ENCODE measurements at regions not wholly inside any gene's neighbourhood (a gene's known extent, or its start where the extent isn't known, plus 50 kb on each side); places are given as distances from the start of the nearest gene placed in this dataset.

- no peaks in the 10 kb centered on the region for H3K4me1 Mint-ChIP-seq
- H3K9me3 Mint-ChIP-seq: no peaks in the 10 kb centered on the region
- DNase-seq (ENCODE audit: low spot score) (no peak), ATAC-seq (no peak)
- TF ChIP-seq NFE2L1 (CRISPR knock-in tag; IDR thresholded peaks at IDR 0.05) (no peak), ARID4B (CRISPR knock-in tag; IDR thresholded peaks at IDR 0.05; ENCODE audit: borderline replicate concordance) (no peak), TEAD1 (CRISPR knock-in tag; IDR thresholded peaks at IDR 0.05) (no peak), ZBTB21 (CRISPR knock-in tag; IDR thresholded peaks at IDR 0.05; ENCODE audit: borderline replicate concordance) (no peak), TCF7 (CRISPR knock-in tag; IDR thresholded peaks at IDR 0.05; ENCODE audit: low read depth) (no peak), RELA (CRISPR knock-in tag; IDR thresholded peaks at IDR 0.05; ENCODE audit: borderline replicate concordance) (no peak), NFATC4 (CRISPR knock-in tag; IDR thresholded peaks at IDR 0.05) (no peak), MLX (CRISPR knock-in tag; IDR thresholded peaks at IDR 0.05) (no peak), CBFB (CRISPR knock-in tag; IDR thresholded peaks at IDR 0.05; ENCODE audit: low read depth) (no peak), AFF4 (CRISPR knock-in tag; IDR thresholded peaks at IDR 0.05; ENCODE audit: borderline replicate concordance) (no peak), ZNF232 (CRISPR knock-in tag; IDR thresholded peaks at IDR 0.05) (no peak), E2F5 (CRISPR knock-in tag; IDR thresholded peaks at IDR 0.05) (no peak), FOXP4 (CRISPR knock-in tag; IDR thresholded peaks at IDR 0.05) (no peak), USF1 (CRISPR knock-in tag; IDR thresholded peaks at IDR 0.05) (no peak), PRDM15 (CRISPR knock-in tag; IDR thresholded peaks at IDR 0.05) (no peak), ELF4 (CRISPR knock-in tag; IDR thresholded peaks at IDR 0.05; ENCODE audit: low read depth) (no peak), NFYB (CRISPR knock-in tag; conservative IDR thresholded peaks at IDR 0.05; ENCODE audit: low read depth) (no peak)
- H3K36me3 Mint-ChIP-seq: no peaks in the 10 kb centered on the region
- H3K27ac Mint-ChIP-seq: no peak overlapping the region
- CTCF ChIA-PET: no interaction called here
- no peaks in the 10 kb centered on the region for H3K27me3 Mint-ChIP-seq (ENCODE audit: low read depth)
- H3K4me3 Mint-ChIP-seq: no peak overlapping the region
- POLR2A ChIA-PET: no interaction called here
Observed at GRCh38 chr5:12757035-12757434, 852.8 kb upstream of the CTNND2 start.

Data from WTC11 (cell line).